ENCODE measurements at regions not wholly inside any gene's neighbourhood (a gene's known extent, or its start where the extent isn't known, plus 50 kb on each side); places are given as distances from the start of the nearest gene placed in this dataset.

DNA sequence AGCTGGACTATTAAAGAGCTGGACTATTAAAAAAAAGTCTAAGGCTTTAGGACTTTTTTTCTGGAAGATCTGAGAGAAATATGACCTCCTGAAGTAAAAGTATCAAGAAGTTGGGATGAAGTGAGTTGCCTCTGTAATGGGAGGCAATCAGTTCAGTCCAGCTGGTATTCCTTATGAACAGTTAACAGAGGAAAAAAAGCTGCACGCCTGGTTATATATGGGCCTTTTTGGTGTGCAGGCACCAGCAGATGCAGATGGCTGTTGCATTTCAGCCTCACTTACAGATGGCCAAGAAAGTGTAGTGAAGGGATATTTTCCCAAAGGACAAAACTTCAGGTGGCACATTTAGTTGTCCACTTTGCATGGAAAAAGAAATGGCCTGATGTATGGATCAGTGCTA lies 70.3 kb upstream of the ELOVL5 start:
- Histone ChIP-seq H2BK20ac (ENCODE audit: low read length) (no peak overlapping the region), H2AK5ac (ENCODE audit: low read depth, low read length) (no peak overlapping the region), H3K27ac (ENCODE audit: low read depth, low read length) (no peak overlapping the region), H3K9ac (replicated peaks in 1 of 4; ENCODE audit: extremely low read depth in 1 of 4, low read depth in 3 of 4, low read length in 3 of 4) (no peak overlapping the region), H3K56ac (replicated peaks; ENCODE audit: insufficient read length, low read depth, low read length) (no peak overlapping the region), H4K20me1 (replicated peaks in 1 of 2; ENCODE audit: control insufficient read depth in 1 of 2, insufficient read depth in 2 of 2, low read length in 2 of 2) (no peaks in the 10 kb centered on the region), H2BK120ac (replicated peaks; ENCODE audit: low read depth, low read length) (no peak overlapping the region), H3K9me3 (ENCODE audit: insufficient read depth in 2 of 2, low read depth in 1 of 2, low read length in 1 of 2) (no peaks in the 10 kb centered on the region), H3K4me3 (ENCODE audit: extremely low read depth in 1 of 4, insufficient read depth in 2 of 4, low read depth in 3 of 4, low read length in 4 of 4) (no peak overlapping the region), H3K14ac (ENCODE audit: insufficient read length) (no peak overlapping the region), H3K4ac (replicated peaks; ENCODE audit: insufficient read length, low read depth, low read length) (no peak overlapping the region), H4K8ac (ENCODE audit: extremely low read depth, insufficient read depth, low read length) (no peak overlapping the region), H3K79me1 (ENCODE audit: low read depth, low read length) (no peaks in the 10 kb centered on the region), H3K36me3 (ENCODE audit: control insufficient read depth in 2 of 4, insufficient read depth in 4 of 4, low read length in 3 of 4) (no peaks in the 10 kb centered on the region), H4K5ac (ENCODE audit: insufficient read length, low read depth, low read length) (no peak overlapping the region), H3K27me3 (replicated peaks in 1 of 4; ENCODE audit: control insufficient read depth in 3 of 4, extremely low read depth in 1 of 4, insufficient read depth in 3 of 4, low read length in 3 of 4) (no peaks in the 10 kb centered on the region), H2BK5ac (ENCODE audit: low read depth, low read length) (no peak overlapping the region), H2BK15ac (ENCODE audit: low read length) (no peak overlapping the region), H3K18ac (ENCODE audit: extremely low read depth, low read length) (no peak overlapping the region), H3K79me2 (ENCODE audit: control insufficient read depth in 1 of 2, insufficient read depth in 2 of 2, low read length in 2 of 2) (no peaks in the 10 kb centered on the region), H2BK12ac (ENCODE audit: low read depth, low read length) (no peak overlapping the region), H4K91ac (replicated peaks; ENCODE audit: insufficient read length, low read length) (no peak overlapping the region), H2AFZ (ENCODE audit: low read length) (no peak overlapping the region), H3K4me2 (ENCODE audit: insufficient read depth in 1 of 2, low read depth in 2 of 2, low read length in 2 of 2) (no peak overlapping the region), H3K23ac (ENCODE audit: insufficient read length) (no peak overlapping the region), H3K4me1 (replicated peaks in 1 of 4; ENCODE audit: control insufficient read depth in 3 of 4, insufficient read depth in 4 of 4, low read length in 3 of 4) (no peaks in the 10 kb centered on the region), H3K23me2 (ENCODE audit: low read depth, low read length) (no peaks in the 10 kb centered on the region)
- WGBS, 2 experiments (ENCODE audit: extremely low coverage in 1 of 2, insufficient coverage in 1 of 2, insufficient read length in 1 of 2, insufficient replicate concordance in 2 of 2, low coverage in 1 of 2, low lambda C conversion rate in 2 of 2, missing lambda C conversion rate in 1 of 2), result 100% methylated on average over 1 of the region's 1 CpG; no CpG with 5 or more reads in 1 of the 2 experiments
- ChIA-PET CTCF (ENCODE audit: partially characterized antibody) (interaction anchor here (0.6 to 2.4 kb wide), 7 partner anchors 9 to 264 kb away, joined by 3 to 11 read pairs (median 3); no protein-coding TSS in a partner anchor), POLR2A (ENCODE audit: partially characterized antibody) (no interaction called here)
- FAIRE-seq, result no peak
- no peak for DNase-seq (ENCODE audit: low read depth in 1 of 2, low spot score in 2 of 2)
- no peak for TF ChIP-seq POU5F1 (IDR thresholded peaks at IDR 0.05; ENCODE audit: low read depth, low read length)
- TF ChIP-seq RXRA (IDR thresholded peaks at IDR 0.05; ENCODE audit: insufficient read depth, low read depth, low read length), result no peak
- no peak for TF ChIP-seq POLR2AphosphoS5 (IDR thresholded peaks at IDR 0.05; ENCODE audit: low read depth, low read length)
- TF ChIP-seq, protein P1, sequence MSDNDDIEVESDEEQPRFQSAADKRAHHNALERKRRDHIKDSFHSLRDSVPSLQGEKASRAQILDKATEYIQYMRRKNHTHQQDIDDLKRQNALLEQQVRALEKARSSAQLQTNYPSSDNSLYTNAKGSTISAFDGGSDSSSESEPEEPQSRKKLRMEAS (IDR thresholded peaks at IDR 0.05), result no peak
- no peak for TF ChIP-seq EZH2 (IDR thresholded peaks at IDR 0.05; ENCODE audit: low read depth, low read length, severe bottlenecking)
- TF ChIP-seq POLR2A (IDR thresholded peaks at IDR 0.05; ENCODE audit: control extremely low read depth in 1 of 2, low read depth in 2 of 2, low read length in 2 of 2), result no peak
- TF ChIP-seq TEAD4 (IDR thresholded peaks at IDR 0.05; ENCODE audit: low read depth, low read length), result no peak
- no peak for TF ChIP-seq ZNF274 (IDR thresholded peaks at IDR 0.05; ENCODE audit: borderline replicate concordance, extremely low read depth, low read length)
- no peak for TF ChIP-seq SP1 (IDR thresholded peaks at IDR 0.05; ENCODE audit: low read depth, low read length)
- TF ChIP-seq CHD2 (IDR thresholded peaks at IDR 0.05; ENCODE audit: low read length), result no peak
- no peak for TF ChIP-seq TCF12 (IDR thresholded peaks at IDR 0.05; ENCODE audit: low read depth, low read length)
- TF ChIP-seq TBP (IDR thresholded peaks at IDR 0.05; ENCODE audit: low read depth, low read length), result no peak
- TF ChIP-seq RBBP5 (IDR thresholded peaks at IDR 0.05; ENCODE audit: borderline replicate concordance, low read depth, low read length), result no peak
- no peak for TF ChIP-seq JUN (IDR thresholded peaks at IDR 0.05; ENCODE audit: low read depth, low read length)
- TF ChIP-seq SAP30 (IDR thresholded peaks at IDR 0.05; ENCODE audit: insufficient read depth, insufficient replicate concordance, low read length), result no peak
- TF ChIP-seq CTBP2 (IDR thresholded peaks at IDR 0.05; ENCODE audit: borderline replicate concordance, insufficient read depth, insufficient read length, low read length), result no peak

All from H1 (cell line).